ENCODE measurements at regions not wholly inside any gene's neighbourhood (a gene's known extent, or its start where the extent isn't known, plus 50 kb on each side); places are given as distances from the start of the nearest gene placed in this dataset.

DNA sequence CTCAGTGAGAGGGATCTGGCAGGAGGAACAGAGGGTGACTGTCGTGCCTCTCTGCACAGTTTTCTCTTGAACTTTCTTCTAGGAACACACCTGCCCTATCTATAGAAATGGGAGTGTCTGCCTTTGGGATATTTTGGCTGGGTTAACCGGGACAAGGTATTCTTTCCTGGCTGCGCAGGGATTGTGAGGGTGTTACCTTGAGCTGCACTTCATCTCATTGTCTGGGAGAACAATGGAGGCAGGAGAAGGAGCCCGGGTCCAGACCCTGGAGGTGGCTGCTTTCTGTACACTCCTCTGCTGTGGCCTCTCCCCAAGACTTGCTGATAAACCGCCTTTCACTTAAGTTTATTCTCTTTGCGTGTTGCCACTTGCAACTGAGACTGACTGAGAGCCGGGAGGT is 192.8 kb downstream of the TBXT start:
- TF ChIP-seq, protein P1, sequence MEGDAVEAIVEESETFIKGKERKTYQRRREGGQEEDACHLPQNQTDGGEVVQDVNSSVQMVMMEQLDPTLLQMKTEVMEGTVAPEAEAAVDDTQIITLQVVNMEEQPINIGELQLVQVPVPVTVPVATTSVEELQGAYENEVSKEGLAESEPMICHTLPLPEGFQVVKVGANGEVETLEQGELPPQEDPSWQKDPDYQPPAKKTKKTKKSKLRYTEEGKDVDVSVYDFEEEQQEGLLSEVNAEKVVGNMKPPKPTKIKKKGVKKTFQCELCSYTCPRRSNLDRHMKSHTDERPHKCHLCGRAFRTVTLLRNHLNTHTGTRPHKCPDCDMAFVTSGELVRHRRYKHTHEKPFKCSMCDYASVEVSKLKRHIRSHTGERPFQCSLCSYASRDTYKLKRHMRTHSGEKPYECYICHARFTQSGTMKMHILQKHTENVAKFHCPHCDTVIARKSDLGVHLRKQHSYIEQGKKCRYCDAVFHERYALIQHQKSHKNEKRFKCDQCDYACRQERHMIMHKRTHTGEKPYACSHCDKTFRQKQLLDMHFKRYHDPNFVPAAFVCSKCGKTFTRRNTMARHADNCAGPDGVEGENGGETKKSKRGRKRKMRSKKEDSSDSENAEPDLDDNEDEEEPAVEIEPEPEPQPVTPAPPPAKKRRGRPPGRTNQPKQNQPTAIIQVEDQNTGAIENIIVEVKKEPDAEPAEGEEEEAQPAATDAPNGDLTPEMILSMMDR (IDR thresholded peaks at IDR 0.05; ENCODE audit: extremely low read depth, missing control alignments): no peak
- DNase-seq (ENCODE audit: low spot score): no peak

DNA sequence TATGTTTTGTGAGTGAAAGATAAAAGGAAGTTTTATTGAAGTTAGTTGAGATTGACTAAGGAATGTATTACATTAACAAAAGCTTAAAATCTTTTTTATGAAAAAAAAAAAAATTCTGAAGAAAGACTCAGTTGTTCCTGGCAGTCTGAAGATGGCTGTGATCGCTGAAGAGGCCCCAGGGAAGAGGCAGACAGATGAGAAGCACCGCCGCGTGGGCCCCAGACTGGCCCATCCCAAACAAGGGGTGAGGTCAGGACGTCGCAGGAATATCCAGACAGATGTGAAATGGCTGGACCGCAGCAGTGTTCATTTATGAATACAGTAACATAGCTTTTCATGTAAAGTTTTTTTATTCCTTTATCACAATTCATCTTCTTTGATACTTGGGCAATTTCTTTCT is 194.2 kb downstream of the TBXT start:
- no peak for DNase-seq (ENCODE audit: low spot score)
- TF ChIP-seq, protein P1 (IDR thresholded peaks at IDR 0.05; ENCODE audit: extremely low read depth, missing control alignments): no peak

DNA sequence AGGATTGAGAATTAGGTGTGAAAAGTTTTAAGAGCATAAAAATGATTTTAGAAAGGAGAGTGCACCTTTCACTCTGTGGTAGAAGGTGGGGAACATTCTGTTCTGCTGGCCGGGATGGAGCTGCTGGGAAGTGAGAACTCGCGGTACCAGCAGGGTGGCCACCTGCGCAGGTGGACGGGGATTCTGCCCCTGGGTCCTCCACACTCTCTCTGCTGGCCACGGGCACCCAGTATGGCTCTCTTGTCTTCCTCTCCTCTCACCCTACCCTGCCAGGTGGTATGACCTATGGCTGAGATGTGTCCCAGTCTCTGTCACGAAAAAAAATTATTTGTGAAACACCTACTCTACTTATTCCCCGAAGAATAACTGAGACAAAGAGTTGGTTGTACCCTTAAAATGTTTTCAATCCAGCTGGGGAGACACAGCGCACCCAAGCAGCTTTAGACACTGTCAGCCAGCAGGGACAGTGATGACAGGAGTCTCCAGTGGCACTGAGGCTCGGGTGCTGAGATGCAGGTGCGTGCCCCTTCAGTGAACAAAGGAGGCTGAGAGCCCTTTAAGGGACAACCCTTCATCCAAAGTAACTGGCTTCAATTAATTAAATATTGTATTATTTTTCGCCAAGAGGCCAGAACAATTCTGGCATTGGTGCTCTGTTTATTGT is 195.4 kb downstream of the TBXT start:
- TF ChIP-seq, protein P1 (IDR thresholded peaks at IDR 0.05; ENCODE audit: extremely low read depth, missing control alignments): no peak
- DNase-seq (ENCODE audit: low spot score): no peak

DNA sequence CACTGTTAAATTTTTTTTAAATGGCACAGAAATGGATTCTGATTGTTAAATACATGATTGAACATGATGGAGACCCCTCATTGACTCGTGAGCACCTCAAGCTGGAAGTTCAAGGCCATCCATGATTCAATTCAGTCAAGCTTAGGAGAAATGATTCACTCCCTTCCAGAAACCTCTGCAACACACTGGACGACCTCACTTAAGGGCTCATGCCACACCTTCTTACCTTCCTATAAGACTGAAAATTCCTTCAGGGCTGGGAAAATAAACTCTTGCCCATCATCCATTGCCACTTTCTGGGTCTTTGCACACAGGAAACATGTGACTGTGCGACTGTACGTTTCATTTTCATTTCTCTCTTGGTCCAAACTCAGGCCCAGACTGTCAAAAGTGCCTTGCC is 196.4 kb downstream of the TBXT start:
- TF ChIP-seq, protein P1 (IDR thresholded peaks at IDR 0.05; ENCODE audit: extremely low read depth, missing control alignments): no peak
- DNase-seq (ENCODE audit: low spot score): no peak

DNA sequence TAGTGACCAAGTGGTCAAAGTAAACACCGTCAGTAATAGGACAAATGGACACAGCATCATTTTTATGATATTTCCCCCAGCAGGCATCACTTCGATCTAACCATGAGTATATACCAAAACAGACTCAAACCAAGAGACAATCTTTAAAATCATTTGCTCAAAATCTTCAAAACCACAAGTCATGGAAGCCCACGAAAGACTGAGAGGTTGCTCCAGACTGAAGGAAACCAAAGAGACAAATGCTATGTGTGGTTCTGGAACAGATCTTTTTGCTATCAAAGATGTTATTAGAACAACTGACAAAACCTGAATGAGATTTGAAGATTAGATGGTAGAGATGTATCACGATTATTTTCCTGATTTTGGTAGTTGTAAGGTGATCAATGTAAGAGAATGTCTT is 197.7 kb downstream of the TBXT start:
- no peak for DNase-seq (ENCODE audit: low spot score)
- TF ChIP-seq, protein P1 (IDR thresholded peaks at IDR 0.05; ENCODE audit: extremely low read depth, missing control alignments): no peak

DNA sequence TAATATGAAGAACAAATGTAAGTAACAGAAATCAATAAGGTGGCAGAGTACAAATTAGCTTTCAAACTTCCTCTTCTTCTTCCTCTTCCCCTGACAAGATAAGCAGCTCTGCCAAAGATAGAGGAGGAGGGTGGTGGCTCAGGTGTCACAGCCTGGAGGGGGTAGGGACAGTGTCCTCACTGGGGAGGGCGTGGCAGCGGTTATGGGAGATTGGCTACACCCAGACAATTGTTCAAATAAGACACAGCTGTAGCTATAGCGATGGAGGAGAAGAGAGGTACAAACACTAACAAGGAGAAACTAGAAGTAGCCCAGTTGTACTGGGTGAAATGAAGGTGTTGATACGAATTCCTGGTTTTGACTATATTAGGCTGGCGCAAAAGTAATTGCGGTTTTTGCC is 198.5 kb downstream of the TBXT start:
- TF ChIP-seq, protein P1 (IDR thresholded peaks at IDR 0.05; ENCODE audit: extremely low read depth, missing control alignments): no peak

DNA sequence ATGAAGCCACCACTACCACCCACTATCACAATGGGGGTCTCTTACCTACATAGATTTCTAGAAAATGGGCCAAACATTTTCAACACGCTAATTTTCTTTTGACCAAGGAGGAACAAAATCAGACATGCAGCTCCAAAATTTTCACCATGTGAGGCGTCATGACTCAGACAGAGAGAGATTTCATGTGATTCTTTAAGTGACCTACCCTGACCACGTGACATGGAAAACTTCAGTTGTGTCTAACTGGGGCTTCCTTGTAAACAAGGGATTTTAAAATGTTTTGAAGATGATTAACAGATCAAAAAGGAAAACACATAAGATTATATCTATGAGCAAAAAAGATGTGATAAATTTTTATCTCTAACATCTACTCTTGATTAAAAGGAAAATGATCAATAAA is 199.2 kb downstream of the TBXT start:
- TF ChIP-seq, protein P1 (IDR thresholded peaks at IDR 0.05; ENCODE audit: extremely low read depth, missing control alignments): no peak
- no peak for DNase-seq (ENCODE audit: low spot score)

More for the DNA sequence above, 198.5 kb downstream of the TBXT start:
- DNase-seq (ENCODE audit: low spot score): no peak

Measured in GM20000 (cell line).